ENCODE measurements at regions not wholly inside any gene's neighbourhood (a gene's known extent, or its start where the extent isn't known, plus 50 kb on each side); places are given as distances from the start of the nearest gene placed in this dataset.

DNA sequence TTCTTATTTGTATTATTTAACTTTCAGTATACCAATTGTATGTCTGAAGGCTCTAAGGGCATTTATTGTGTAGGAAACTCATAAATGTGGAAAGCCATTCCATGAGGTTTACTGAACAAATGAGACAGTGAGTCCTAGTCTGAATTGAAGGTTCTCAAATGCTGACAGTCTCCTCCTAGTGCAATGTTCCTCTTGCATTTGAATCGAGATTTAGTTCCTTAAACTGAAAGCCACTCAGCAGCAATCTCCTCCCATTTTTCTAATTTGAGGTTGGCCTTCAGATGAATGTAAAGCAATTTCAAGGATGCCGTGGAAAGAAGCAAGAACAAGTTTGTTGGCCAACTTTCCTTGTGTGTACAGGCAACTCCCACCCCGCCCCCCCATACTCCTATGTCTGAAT, 493.2 kb upstream of the KLF4 start:
- TF ChIP-seq, protein P1, sequence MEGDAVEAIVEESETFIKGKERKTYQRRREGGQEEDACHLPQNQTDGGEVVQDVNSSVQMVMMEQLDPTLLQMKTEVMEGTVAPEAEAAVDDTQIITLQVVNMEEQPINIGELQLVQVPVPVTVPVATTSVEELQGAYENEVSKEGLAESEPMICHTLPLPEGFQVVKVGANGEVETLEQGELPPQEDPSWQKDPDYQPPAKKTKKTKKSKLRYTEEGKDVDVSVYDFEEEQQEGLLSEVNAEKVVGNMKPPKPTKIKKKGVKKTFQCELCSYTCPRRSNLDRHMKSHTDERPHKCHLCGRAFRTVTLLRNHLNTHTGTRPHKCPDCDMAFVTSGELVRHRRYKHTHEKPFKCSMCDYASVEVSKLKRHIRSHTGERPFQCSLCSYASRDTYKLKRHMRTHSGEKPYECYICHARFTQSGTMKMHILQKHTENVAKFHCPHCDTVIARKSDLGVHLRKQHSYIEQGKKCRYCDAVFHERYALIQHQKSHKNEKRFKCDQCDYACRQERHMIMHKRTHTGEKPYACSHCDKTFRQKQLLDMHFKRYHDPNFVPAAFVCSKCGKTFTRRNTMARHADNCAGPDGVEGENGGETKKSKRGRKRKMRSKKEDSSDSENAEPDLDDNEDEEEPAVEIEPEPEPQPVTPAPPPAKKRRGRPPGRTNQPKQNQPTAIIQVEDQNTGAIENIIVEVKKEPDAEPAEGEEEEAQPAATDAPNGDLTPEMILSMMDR (IDR thresholded peaks at IDR 0.05), result no peak
- no peak for TF ChIP-seq POLR2A (IDR thresholded peaks at IDR 0.05)
- no peak for TF ChIP-seq POLR2AphosphoS5 (IDR thresholded peaks at IDR 0.05)
- no peak for TF ChIP-seq EP300 (IDR thresholded peaks at IDR 0.05)
